Hindlimb muscle (tissue), 1 donor: ENCODE measurements at regions not wholly inside any gene's neighbourhood (a gene's known extent, or its start where the extent isn't known, plus 50 kb on each side); places are given as distances from the start of the nearest gene placed in this dataset.
A peak's percentile ranks its signal among the peaks of the same experiment; 100 is the strongest.
"Not testable (repeated sequence)": the region's sequence is repeated elsewhere in the genome, so short reads cannot be mapped to it uniquely, and the experiment has no call there.

Experiments
- DNase-seq: peaks from one replicate; pipeline ENCODE4 v3.0.0-alpha.2; 2013

- DNase-seq = no peak
Observed at GRCh38 chr17:71740866-71741265, 380.0 kb upstream of the SOX9 start.

DNA sequence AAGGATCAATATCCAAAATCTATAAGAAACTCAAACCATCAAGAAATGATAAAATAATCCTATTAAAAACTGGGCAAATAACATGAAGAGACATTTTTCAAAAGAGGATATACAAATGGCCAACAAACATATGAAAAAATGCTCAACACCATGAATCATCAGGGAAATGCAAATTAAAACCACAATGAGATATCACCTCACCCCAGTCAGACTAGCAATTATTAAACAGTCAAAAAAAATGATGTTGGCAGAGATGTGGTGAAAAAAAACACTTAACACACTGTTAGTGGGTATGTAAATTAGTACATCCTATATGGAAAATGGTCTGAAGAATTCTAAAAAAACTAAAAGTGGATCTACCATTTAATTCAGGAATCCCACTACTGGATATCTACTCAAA lies 379.0 kb upstream of the SOX9 start:
- DNase-seq = no peak

- no peak for DNase-seq
Observed at GRCh38 chr17:71748872-71749271, 371.9 kb upstream of the SOX9 start.

GRCh38 chr17:71753070-71753469 lies 367.8 kb upstream of the SOX9 start:
- DNase-seq = no peak

- no peak for DNase-seq
Observed at GRCh38 chr17:71757156-71757555, 363.7 kb upstream of the SOX9 start.

DNA sequence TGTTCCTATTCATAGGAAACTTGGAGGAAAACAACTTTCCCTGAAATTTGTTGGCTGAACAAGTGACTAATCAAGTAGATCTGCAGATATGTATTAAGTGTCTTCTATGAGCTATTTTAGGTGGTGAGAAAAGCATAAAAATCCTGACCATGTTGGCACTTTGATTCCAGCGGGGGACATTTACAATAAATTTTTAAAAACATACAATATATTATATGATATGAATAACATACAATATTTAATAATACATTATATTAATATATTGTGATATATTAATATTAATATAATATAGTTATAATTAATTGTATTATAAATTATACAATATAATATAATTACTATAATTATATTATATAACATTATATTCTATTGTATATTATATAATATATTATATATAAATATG lies 362.9 kb upstream of the SOX9 start:
- DNase-seq = no peak

DNA sequence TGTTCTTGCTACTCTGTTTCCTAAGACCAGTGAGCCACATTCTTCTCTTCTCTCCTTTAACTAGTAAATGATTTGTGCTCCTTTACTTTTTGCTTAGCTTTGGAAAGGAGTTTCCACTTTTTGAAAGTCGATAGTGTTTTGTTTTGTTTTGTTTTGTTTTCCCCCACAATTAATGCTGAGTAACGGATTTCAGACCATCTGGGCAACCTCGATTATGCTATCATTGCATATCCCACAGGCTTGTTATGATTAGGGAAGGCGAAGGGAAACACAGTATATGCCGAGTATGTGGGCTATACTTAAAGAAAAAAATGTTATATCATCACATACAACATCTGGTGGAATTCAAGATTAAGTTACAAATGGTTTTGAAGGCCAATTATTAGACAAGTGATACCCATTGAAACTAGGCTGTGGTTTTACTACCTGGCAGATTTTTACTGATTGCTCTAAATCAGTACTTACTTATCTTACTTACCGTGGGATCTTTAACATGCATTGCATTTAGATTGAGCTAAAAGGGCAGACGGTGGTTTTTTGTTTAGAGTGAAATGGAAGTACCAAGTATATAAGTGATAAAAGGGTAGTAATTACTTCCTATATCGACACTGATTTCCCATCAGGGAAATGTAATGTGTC lies 361.3 kb upstream of the SOX9 start:
- DNase-seq = no peak

- no peak for DNase-seq
Observed at GRCh38 chr17:71760062-71760720, 360.6 kb upstream of the SOX9 start.

GRCh38 chr17:71762526-71762925 lies 358.3 kb upstream of the SOX9 start:
- DNase-seq = no peak

DNA sequence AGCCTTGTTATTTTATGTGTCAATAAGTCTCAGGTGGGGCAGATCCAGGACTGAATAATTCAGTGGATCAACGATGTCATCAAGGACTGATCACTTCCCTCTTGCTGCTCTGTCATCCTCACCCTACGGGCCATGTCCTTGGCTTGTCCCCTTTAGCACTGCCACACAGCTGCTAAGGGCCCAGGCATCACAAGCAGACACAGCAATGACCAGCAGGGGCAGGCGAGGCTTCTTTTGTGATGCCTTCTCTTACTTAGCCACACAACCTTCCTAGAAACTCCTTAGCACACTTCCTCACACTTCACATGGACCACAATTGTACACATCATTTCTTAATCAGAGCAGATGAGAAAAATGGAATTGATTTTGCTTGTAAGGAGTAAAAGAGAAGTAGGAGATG lies 356.3 kb upstream of the SOX9 start:
- DNase-seq = no peak

GRCh38 chr17:71765437-71765836 lies 355.4 kb upstream of the SOX9 start:
- DNase-seq = no peak

DNA sequence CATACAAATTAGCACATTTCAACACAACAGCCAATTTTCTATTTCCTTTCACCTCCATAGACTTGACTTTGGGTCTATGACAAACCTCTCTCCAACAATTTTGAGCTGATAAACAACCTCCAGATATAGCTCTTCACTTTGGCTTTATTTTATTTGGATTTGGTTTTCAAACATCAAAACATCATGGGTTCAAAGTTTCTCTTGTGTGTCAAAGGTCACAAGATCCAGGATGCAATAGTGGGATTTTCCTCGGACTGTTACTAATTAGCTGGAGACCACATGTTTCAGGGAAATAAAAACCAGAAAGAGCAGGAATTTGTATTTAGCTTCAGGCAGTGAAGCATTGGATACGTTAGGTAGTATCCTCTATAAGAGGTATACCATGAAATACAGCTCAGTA lies 351.0 kb upstream of the SOX9 start:
- no peak for DNase-seq

DNA sequence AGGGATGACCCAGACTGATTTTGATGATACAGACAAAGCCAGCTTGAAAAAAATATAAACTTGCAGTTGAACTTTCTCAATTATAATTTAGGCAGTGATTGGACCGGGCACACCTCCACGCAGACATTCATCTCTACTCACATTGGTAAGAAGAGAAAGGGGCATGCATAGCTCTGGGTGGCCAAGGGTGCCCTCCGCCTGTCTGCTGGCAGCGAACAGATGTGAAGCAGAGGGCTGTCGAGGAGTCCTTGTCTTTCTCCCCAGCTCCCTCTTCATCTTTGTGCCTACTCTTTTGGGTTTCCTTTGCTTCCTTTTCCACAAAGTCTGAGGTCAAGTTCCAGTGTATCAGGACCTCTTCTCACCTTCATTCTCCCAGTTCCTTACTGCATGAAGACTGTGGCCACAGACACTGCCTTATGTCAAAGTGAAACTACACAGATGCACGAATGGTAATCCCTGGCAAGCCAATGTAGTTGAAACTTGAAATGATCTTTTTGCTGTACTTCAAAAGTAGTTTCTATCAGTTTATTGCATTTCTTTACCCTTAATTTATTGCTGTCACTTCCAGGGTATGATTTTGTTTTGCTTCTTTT lies 343.7 kb upstream of the SOX9 start:
- no peak for DNase-seq

DNA sequence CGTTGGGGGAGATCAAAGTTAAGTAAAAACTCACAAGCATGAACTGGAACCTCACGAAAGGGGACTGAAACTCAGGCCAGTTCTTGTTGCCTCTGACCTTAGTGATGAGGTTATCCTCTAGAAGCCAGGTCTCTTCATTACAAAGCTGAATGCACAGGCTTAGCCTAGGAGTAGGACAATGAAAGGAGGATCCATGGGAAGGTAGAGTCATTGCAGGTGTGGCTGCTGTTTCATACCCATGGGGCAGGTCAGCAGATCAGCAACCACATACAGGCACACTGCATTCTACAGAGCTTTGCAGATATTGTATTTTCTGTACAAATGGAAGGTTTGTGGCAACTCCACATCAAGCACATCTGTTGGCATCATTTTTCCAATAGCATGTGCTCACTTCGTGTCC lies 341.3 kb upstream of the SOX9 start:
- no peak for DNase-seq

DNA sequence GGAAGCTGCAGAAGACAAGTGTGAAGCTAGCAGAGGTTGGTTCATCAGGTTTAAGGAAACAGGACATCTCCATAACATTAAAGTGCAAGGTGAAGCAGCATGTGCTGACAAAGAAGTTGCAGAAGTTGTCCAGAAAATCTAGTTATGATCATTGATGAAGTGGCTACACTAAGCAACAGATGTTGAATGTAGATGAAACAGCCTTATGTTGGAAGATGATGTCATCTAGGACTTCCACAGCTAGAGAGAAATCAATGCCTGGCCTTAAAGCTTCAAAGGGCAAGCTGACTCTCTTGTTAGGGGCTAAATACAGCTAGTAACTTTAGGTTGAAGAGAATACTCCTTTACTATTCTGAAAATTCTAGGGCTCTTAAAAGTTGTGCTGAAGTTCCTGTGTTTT lies 340.2 kb upstream of the SOX9 start:
- no peak for DNase-seq

GRCh38 chr17:71782021-71782420 lies 338.8 kb upstream of the SOX9 start:
- DNase-seq = not testable (repeated sequence)

- DNase-seq = no peak
Observed at GRCh38 chr17:71790791-71791190, 330.0 kb upstream of the SOX9 start.

GRCh38 chr17:71791311-71791710 lies 329.5 kb upstream of the SOX9 start:
- peak; percentile 4 for DNase-seq

- no peak for DNase-seq
Observed at GRCh38 chr17:71792966-71793365, 327.9 kb upstream of the SOX9 start.

DNA sequence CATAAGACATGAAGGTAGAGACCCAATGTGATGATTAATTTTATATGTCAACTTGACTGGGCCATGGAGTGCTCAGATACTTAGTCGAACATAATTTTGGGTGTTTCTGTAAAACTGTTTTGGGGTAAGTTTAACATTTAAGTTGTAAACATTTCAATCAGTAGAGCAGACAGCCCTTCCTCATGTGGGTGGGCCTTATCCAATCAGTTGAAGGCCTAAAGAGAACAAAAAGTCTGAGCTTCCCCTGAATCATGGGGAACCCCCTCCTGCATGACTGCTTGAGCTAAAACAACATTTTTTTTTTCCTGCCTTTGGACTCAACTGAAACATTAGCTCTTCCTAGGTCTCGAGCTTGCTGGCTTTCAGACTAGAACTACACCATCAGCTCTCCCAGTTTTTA lies 327.3 kb upstream of the SOX9 start:
- no peak for DNase-seq

GRCh38 chr17:71798701-71799100 lies 322.1 kb upstream of the SOX9 start:
- DNase-seq = no peak

GRCh38 chr17:71799657-71800056 lies 321.2 kb upstream of the SOX9 start:
- DNase-seq = no peak

DNA sequence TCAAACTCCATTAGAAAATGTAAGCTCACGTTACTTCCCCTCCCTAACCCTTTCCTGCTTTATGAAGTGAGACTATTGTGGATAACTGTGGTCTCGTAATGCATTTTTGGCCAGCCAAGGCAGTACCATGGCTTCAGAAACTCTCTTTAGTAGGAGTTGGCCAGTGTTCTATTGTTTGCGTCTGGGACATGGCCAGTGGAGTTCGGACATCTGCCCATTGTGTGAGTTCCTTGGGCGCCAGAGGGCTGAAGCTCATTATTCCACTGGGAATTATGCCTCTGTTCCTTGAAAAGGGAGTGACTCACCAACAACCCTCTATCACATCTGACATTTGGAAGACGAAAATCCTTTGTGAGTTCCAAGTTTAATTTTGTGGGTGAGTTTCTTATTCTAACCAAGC lies 319.5 kb upstream of the SOX9 start:
- DNase-seq = no peak

DNA sequence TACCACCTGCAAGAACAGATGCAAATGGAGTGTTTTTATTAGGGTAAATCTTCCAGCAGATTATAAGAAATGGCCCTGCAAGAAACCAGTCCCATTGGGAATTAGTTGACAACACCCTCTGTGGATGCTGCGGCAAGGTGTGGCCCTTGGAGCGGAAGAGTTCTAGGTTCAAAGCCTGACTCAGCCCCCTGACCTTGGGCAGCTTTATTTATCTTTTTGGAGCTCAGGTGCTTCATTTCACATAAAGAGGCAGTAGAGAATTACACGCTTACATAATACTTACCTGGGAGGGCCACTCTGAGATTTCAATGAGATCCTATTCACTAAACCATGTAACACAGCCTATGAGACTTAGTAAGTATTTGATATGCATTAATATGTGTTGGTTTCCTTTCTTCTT lies 318.2 kb upstream of the SOX9 start:
- no peak for DNase-seq
